SK-N-SH treated with all-trans-retinoic acid at 6 μM for 48 hours (cell line): ENCODE measurements at regions not wholly inside any gene's neighbourhood (a gene's known extent, or its start where the extent isn't known, plus 50 kb on each side); places are given as distances from the start of the nearest gene placed in this dataset.
A peak's percentile ranks its signal among the peaks of the same experiment; 100 is the strongest.

Experiments
- ATAC-seq: fragments of 200-7000 bp; cut with Tn5 transposase; 3 replicates; pipeline ENCODE4 v1.9.1; 2020; ENCODE audit warnings: mild to moderate bottlenecking, moderate library complexity
- ARNTL ChIP-seq: fragments of 450-650 bp; formaldehyde crosslinking; IDR thresholded peaks from 2 replicates; pipeline ENCODE4 v1.5.0; 2020; ENCODE audit warnings: low read depth, mild to moderate bottlenecking, moderate library complexity, borderline replicate concordance
- BACH2 ChIP-seq: fragments of 250-450 bp; sonication (Bioruptor Pico); IDR thresholded peaks from 2 replicates; pipeline ENCODE4 v1.9.0; 2021; ENCODE audit warnings: mild to moderate bottlenecking, borderline replicate concordance
- CSDC2 ChIP-seq: fragments of 250-450 bp; sonication (Bioruptor Pico); IDR thresholded peaks from 2 replicates; pipeline ENCODE4 v1.5.0; 2020; ENCODE audit warnings: mild to moderate bottlenecking, moderate library complexity
- CSRNP3 ChIP-seq: fragments of 250-450 bp; sonication (Bioruptor Pico); IDR thresholded peaks from 2 replicates; pipeline ENCODE4 v1.5.1; 2021; ENCODE audit warnings: mild to moderate bottlenecking, moderate library complexity
- ESRRG ChIP-seq: fragments of 250-450 bp; sonication (Bioruptor Pico); IDR thresholded peaks from 2 replicates; pipeline ENCODE4 v1.6.1; 2021; ENCODE audit warnings: mild to moderate bottlenecking
- ISL1 ChIP-seq: fragments of 250-450 bp; sonication (Bioruptor Pico); IDR thresholded peaks from 2 replicates; pipeline ENCODE4 v2.1.2; 2022; ENCODE audit warnings: mild to moderate bottlenecking, moderate library complexity
- OSR1 ChIP-seq: fragments of 250-450 bp; sonication (Bioruptor Pico); IDR thresholded peaks from 2 replicates; pipeline ENCODE4 v1.8.0; 2022; ENCODE audit warnings: moderate library complexity, mild to moderate bottlenecking, inconsistent platforms
- PATZ1 ChIP-seq: fragments of 250-450 bp; sonication (Bioruptor Pico); IDR thresholded peaks from 2 replicates; pipeline ENCODE4 v1.8.0; 2020; ENCODE audit warnings: mild to moderate bottlenecking, moderate library complexity, borderline replicate concordance
- PPARA ChIP-seq: fragments of 250-450 bp; sonication (Bioruptor Pico); IDR thresholded peaks from 2 replicates; pipeline ENCODE4 v1.5.0; 2020; ENCODE audit warnings: mild to moderate bottlenecking, borderline replicate concordance
- RARB ChIP-seq: fragments of 250-450 bp; sonication (Bioruptor Pico); IDR thresholded peaks from 2 replicates; pipeline ENCODE4 v1.8.0; 2021; ENCODE audit warnings: mild to moderate bottlenecking, moderate library complexity
- SNAI2 ChIP-seq: fragments of 250-450 bp; sonication (Bioruptor Pico); IDR thresholded peaks from 2 replicates; pipeline ENCODE4 v1.5.0; 2020; ENCODE audit warnings: mild to moderate bottlenecking, moderate library complexity
- TCF4 ChIP-seq: fragments of 250-450 bp; sonication (Bioruptor Pico); IDR thresholded peaks from 2 replicates; pipeline ENCODE4 v1.8.0; 2021; ENCODE audit warnings: mild to moderate bottlenecking, moderate library complexity, borderline replicate concordance
- TOX ChIP-seq: fragments of 250-450 bp; sonication (Bioruptor Pico); IDR thresholded peaks from 2 replicates; pipeline ENCODE4 v1.8.0; 2021; ENCODE audit warnings: mild to moderate bottlenecking, moderate library complexity, borderline replicate concordance
- ZC3H10 ChIP-seq: fragments of 250-450 bp; sonication (Bioruptor Pico); IDR thresholded peaks from 2 replicates; pipeline ENCODE4 v1.5.1; 2021; ENCODE audit warnings: mild to moderate bottlenecking, moderate library complexity
- ZFP3 ChIP-seq: fragments of 250-450 bp; sonication (Bioruptor Pico); IDR thresholded peaks from 2 replicates; pipeline ENCODE4 v1.5.0; 2020; ENCODE audit warnings: mild to moderate bottlenecking, moderate library complexity
- ZFP30 ChIP-seq: fragments of 450-650 bp; formaldehyde crosslinking; IDR thresholded peaks from 2 replicates; pipeline ENCODE4 v1.5.0; 2022; ENCODE audit warnings: mild to moderate bottlenecking, moderate library complexity
- ZNF565 ChIP-seq: fragments of 450-650 bp; formaldehyde crosslinking; conservative IDR thresholded peaks from 2 replicates; pipeline ENCODE4 v1.5.0; 2020; ENCODE audit warnings: low read depth, mild to moderate bottlenecking, moderate library complexity
- ZNF70 ChIP-seq: fragments of 450-650 bp; formaldehyde crosslinking; IDR thresholded peaks from 2 replicates; pipeline ENCODE4 v1.5.0; 2020; ENCODE audit warnings: mild to moderate bottlenecking, moderate library complexity
- ZNF8 ChIP-seq: fragments of 450-650 bp; formaldehyde crosslinking; IDR thresholded peaks from 2 replicates; pipeline ENCODE4 v1.5.0; 2020; ENCODE audit warnings: mild to moderate bottlenecking, moderate library complexity
- TF ChIP-seq, protein P1 (sequence below): fragments of 250-450 bp; sonication (Bioruptor Pico); IDR thresholded peaks from 2 replicates; pipeline ENCODE4 v1.8.0; 2021; ENCODE audit warnings: low read depth, mild to moderate bottlenecking, moderate library complexity, borderline replicate concordance

GRCh38 chr17:77435272-77436057 lies 294.7 kb downstream of the SEC14L1 start:
- no peak for TF ChIP-seq CSDC2
- TF ChIP-seq, protein P1, sequence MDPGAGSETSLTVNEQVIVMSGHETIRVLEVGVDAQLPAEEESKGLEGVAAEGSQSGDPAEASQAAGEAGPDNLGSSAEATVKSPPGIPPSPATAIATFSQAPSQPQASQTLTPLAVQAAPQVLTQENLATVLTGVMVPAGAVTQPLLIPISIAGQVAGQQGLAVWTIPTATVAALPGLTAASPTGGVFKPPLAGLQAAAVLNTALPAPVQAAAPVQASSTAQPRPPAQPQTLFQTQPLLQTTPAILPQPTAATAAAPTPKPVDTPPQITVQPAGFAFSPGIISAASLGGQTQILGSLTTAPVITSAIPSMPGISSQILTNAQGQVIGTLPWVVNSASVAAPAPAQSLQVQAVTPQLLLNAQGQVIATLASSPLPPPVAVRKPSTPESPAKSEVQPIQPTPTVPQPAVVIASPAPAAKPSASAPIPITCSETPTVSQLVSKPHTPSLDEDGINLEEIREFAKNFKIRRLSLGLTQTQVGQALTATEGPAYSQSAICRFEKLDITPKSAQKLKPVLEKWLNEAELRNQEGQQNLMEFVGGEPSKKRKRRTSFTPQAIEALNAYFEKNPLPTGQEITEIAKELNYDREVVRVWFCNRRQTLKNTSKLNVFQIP = no peak
- no peak for TF ChIP-seq ZFP3
- no peak for TF ChIP-seq TCF4
- no peak for TF ChIP-seq ZNF565 (CRISPR knock-in tag)
- TF ChIP-seq RARB = no peak
- TF ChIP-seq SNAI2 (CRISPR knock-in tag) = no peak
- no peak for TF ChIP-seq ZC3H10 (CRISPR knock-in tag)
- TF ChIP-seq ISL1 = no peak
- ATAC-seq = no peak

DNA sequence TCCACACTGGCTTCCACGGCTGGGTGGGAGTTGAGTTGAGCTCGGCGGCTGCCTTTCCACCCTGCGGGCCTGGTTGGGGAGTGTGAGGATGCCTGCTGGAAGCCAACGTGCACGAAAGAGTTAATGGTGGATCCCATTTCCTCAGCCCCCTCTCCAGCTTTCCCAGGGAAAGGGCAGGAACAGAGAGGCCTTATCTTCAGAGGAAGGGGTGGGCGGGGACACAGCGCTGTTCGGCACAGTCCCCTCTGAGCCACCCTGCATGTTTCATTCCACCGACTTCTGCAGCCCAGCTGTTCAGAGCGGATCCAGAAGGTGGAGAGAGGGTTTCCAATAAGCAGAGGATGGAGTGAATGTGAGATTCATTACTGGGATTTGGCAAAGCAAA lies 295.3 kb downstream of the SEC14L1 start:
- peak; percentile 4; the same call in 1 of the 3 replicates for ATAC-seq
- TF ChIP-seq, protein P1 = no peak
- no peak for TF ChIP-seq ZC3H10 (CRISPR knock-in tag)
- no peak for TF ChIP-seq OSR1
- 0 out of 2 replicates have a peak, but pooled peaks have one; percentile 59 for TF ChIP-seq ZFP3
- no peak for TF ChIP-seq ESRRG (CRISPR knock-in tag)
- TF ChIP-seq ARNTL (CRISPR knock-in tag) = no peak
- TF ChIP-seq TCF4 = peak; percentile 68; the same call in 1 of the 2 replicates
- TF ChIP-seq ZNF8 = no peak
- no peak for TF ChIP-seq PATZ1
- no peak for TF ChIP-seq ZNF565 (CRISPR knock-in tag)
- TF ChIP-seq BACH2 = no peak
- no peak for TF ChIP-seq ZNF70 (CRISPR knock-in tag)
- TF ChIP-seq TOX (CRISPR knock-in tag) = no peak
- TF ChIP-seq CSRNP3 (CRISPR knock-in tag) = 0 out of 2 replicates have a peak, but pooled peaks have one; percentile 36
- TF ChIP-seq, all 23 proteins: peak for 3

GRCh38 chr17:77436481-77436880 lies 295.7 kb downstream of the SEC14L1 start:
- TF ChIP-seq TCF4 = no peak
- no peak for TF ChIP-seq PPARA
- TF ChIP-seq BACH2 = no peak
- no peak for TF ChIP-seq TOX (CRISPR knock-in tag)
- TF ChIP-seq SNAI2 (CRISPR knock-in tag) = no peak
- TF ChIP-seq, protein P1 = no peak
- no peak for TF ChIP-seq ESRRG (CRISPR knock-in tag)
- no peak for TF ChIP-seq OSR1
- ATAC-seq = no peak

- peak; percentile 14 for ATAC-seq
- TF ChIP-seq ZNF565 (CRISPR knock-in tag) (no peak), TOX (CRISPR knock-in tag) (no peak), ZFP3 (no peak; the same call in 1 of the 2 replicates), PPARA (no peak), ESRRG (CRISPR knock-in tag) (no peak), ARNTL (CRISPR knock-in tag) (no peak), CSDC2 (no peak), CSRNP3 (CRISPR knock-in tag) (no peak), ZFP30 (CRISPR knock-in tag) (no peak), RARB (no peak), ISL1 (no peak), TCF4 (no peak), SNAI2 (CRISPR knock-in tag) (no peak), ZNF8 (no peak)
- TF ChIP-seq, protein P1 = no peak
Measured at GRCh38 chr17:77437017-77437416, 296.2 kb downstream of the SEC14L1 start.
